IMR-90 (cell line): ENCODE measurements at regions not wholly inside any gene's neighbourhood (a gene's known extent, or its start where the extent isn't known, plus 50 kb on each side); places are given as distances from the start of the nearest gene placed in this dataset.

Source experiments
- CHD1 ChIP-seq: IDR thresholded peaks from 2 replicates; pipeline ENCODE4 v1.6.1; 2012; ENCODE audit warnings: low read depth, low read length, improper control_type of control experiment
- CTCF ChIP-seq: conservative IDR thresholded peaks from 2 replicates; pipeline ENCODE4 v1.5.1; 2012; ENCODE audit warnings: mild to moderate bottlenecking, low read depth, low read length, improper control_type of control experiment
- ELK1 ChIP-seq: fragments of 150-350 bp; IDR thresholded peaks from 2 replicates; pipeline ENCODE4 v1.6.1; 2016; ENCODE audit warnings: low read depth, mild to moderate bottlenecking, low read length, moderate library complexity, borderline replicate concordance
- POLR2A ChIP-seq: IDR thresholded peaks from 2 replicates; pipeline ENCODE4 v1.6.1; 2012; ENCODE audit warnings: mild to moderate bottlenecking, low read depth, low read length
- RFX5 ChIP-seq: IDR thresholded peaks from 2 replicates; pipeline ENCODE4 v1.8.0; 2012; ENCODE audit warnings: low read depth, mild to moderate bottlenecking, low read length, moderate library complexity
- SMC3 ChIP-seq: fragments of 150-350 bp; IDR thresholded peaks from 2 replicates; pipeline ENCODE4 v1.6.1; 2016; ENCODE audit warnings: low read depth, mild to moderate bottlenecking, antibody characterized with exemption, low read length, moderate library complexity

GRCh38 chr18:29930231-29930630 lies 1112.3 kb downstream of the DSC3 start:
- TF ChIP-seq POLR2A (no peak), CTCF (no peak), ELK1 (no peak), RFX5 (no peak), SMC3 (no peak), CHD1 (no peak)
